HG03097 (cell line): ENCODE measurements at regions not wholly inside any gene's neighbourhood (a gene's known extent, or its start where the extent isn't known, plus 50 kb on each side); places are given as distances from the start of the nearest gene placed in this dataset.
"Not testable (repeated sequence)": the region's sequence is repeated elsewhere in the genome, so short reads cannot be mapped to it uniquely, and the experiment has no call there.

Source experiments
- ATAC-seq: cut with Tn5 transposase; IDR thresholded peaks from one replicate; pipeline ENCODE4 v1.9.1; 2021; ENCODE audit not compliant: unreplicated experiment, low FRiP score

DNA sequence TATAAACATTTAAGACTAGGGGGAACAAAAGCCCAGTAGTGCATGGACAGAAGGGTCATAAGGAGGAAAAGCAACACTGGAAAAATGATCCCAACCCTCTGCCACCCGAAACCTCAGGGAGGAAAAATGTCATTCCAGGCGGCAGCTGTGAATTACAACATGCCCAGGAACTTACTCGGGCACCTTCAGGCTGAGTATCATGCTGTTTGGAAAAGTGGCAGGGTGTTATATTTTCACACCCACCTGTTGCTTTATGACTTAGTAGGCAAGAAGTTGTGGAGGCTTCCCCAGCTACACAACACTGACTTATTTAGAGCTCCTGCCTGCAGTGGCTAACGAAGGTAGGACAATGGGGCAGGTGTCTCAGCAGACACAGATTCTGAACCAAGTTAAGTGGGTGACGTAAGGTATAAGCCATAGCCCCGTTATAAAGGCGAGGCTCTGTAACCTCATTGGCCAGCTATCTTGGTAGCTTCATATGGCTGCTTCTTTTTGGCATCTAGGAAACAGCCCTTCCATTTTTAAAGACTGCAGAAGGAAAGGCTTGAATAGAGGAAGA lies 96.1 kb upstream of the IFNG-AS1 start:
- no peak for ATAC-seq

DNA sequence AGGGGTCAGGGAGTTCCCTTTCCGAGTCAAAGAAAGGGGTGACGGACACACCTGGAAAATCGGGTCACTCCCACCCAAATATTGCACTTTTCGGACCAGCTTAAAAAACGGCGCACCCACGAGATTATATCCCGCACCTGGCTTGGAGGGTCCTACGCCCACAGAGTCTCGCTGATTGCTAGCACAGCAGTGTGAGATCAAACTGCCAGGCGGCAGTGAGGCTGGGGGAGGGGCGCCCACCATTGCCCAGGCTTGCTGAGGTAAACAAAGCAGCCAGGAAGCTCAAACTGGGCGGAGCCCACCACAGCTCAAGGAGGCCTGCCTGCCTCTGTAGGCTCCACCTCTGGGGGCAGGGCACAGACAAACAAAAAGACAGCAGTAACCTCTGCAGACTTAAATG lies 88.8 kb upstream of the IFNG-AS1 start:
- ATAC-seq = not testable (repeated sequence)

DNA sequence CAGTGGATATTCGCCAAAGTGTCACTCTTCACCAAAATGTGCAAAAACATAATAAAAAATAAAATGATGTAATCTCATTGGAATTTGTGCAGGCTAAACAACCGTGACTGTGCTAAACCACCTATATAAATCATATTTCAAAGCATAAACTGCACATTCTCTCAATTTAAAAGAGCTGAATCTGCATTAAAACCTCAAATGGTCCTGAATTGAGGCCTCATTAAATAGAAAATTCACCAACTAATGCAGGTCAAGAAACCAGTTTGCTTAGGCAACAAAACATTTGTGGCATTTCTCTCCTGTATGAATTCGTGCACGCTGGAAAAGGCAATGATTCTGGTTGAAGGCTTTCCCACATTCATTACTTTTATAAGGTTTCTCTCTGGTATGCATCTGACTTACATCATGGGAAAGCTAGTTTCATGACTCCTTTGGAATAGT lies 80.1 kb upstream of the IFNG-AS1 start:
- ATAC-seq = no peak

DNA sequence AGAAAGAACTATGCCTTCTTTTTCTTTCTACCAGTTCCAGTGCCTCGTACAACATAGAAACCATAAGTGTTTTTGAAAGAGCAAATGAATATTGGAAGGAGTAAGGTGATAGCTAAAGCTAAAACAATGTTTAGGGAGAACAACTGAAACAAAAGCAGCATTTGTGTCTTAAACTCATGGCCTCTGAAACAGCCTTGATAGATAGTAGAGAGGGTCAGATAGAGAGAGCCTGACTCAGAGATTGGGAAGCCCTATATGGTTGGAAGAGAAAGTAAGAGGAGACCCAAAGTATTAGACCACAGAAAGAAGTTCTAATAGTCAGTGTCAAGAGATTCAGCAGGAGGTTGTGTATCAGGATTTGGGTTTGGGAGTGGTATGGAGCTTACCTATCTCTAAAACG lies 79.6 kb upstream of the IFNG-AS1 start:
- ATAC-seq = no peak

DNA sequence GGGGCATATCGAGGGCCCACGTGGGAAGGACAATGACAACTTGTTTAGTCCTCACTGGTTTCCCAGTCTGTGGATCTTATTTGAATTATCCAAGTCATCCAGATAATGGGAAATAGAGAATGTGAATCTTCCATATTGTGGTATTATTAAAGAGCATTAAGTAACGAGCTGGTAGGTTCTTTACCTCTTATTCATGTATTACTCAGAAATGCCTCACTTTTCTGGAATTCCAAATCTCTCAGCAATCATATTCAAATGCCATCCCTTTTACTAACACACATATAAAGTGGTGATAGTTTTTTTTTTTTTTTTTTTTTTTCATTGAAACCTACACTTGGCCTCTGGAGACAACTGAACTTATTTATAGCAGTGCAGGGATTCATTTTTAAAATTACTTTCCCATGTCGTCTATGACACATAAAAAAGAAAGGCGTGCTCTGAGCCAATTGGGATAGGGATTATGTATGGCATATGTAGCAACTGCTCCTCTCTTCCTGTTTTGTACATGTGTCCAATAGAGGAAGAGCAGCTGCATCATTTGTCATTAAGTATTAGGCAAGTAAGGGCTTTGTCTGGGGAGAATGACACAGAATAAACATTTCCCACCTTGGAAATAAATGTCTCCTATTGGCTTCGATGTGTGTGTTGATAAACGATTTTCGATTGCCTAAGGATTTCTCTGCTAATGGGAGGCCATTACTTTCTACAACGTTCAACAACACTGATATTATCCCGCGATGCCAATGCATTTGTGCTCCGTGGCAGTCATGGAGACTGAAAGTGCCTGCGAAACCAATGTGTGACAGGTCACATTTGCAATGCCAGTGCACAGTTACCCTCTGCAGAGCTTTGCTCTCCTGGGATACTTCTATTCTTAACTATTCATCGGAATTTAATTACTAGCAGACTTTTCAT lies 78.6 kb upstream of the IFNG-AS1 start:
- no peak for ATAC-seq

DNA sequence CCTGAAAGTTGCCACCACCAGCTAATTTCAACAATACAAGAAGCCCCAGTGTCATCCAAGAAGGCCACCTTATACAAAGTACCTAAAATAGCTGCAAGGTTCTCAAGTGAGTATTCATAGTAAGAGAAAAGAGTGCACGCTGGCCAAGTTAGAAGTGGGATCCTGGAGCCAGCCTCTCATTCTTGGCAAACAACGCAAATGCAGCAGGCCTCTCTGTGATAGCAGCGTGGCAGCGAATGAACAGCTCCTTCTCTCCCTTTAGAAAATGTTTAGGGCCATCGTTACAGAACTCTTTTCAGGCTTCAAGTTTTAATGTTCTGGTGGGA lies 78.0 kb upstream of the IFNG-AS1 start:
- no peak for ATAC-seq

DNA sequence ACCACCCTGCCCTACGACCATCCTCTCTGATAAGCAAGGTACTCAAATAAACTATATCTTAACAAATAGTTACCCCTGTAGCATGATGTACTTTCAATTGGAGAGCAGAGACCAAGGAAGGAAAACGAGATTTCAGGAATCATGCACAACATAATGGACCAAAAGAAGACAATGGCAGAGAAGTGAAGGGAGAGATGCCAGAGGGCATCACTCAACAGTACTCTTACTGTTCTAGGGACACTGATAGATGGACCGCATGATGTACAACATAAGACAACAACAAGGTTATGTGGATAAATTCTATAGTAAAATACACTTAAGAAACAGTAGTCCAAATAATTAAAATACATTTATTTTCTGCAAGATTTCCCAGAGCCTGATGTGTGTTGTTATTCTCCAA lies 77.5 kb upstream of the IFNG-AS1 start:
- ATAC-seq = no peak

DNA sequence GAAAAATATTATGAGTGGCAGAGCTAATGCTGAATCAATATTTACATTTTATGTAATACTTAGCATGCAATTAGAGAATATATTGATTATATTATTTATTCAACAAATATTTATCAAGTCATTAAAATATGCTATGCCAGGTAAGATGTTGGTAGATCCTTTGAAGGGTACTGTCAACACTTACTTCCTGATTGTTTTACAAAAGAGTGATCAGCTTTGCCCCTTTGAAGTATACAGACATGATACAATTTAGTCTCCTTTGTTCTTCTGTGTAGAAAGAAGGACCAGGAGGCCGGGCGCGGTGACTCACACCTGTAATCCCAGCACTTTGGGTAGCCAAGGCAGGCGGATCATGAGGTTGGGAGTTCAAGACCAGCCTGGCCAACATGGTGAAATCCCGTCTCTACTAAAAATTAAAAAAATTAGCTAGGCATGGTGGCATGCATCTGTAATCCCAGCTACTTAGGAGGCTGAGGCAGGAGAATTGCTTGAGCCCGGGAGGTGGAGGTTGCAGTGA lies 73.9 kb upstream of the IFNG-AS1 start:
- no peak for ATAC-seq

DNA sequence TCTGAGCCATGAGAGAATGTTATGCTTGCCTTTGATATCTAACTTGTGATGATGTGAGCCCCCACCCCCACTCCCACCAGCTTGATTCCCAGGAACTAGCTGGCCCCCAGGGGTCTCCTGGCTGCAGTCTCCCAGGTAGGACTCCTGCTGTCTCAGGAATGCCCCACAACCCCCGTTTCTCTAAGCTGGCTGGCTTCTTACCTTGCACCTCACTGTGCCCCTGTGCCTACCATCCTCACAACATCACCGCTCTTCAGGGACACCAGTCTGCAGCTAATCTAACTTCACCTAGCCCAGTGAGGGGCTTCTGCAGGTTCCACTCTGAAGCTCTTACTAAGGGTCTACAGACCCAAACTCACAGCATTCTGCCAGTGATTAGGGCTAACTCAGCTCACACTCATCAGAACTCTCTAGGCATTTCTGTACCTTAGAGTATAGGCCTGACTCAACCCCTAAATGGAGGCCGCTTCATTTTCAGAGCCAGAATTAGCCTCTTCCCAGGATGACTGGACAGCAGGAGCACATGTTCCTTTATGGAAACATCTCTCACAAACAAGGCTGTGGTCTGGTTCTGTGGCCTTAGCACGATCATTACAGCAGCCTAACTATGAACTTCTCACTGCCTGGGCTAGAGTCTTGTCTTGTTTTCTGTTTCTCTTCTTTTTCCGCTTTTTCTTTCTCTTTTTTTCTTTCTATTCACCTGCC lies 72.8 kb upstream of the IFNG-AS1 start:
- ATAC-seq = no peak

DNA sequence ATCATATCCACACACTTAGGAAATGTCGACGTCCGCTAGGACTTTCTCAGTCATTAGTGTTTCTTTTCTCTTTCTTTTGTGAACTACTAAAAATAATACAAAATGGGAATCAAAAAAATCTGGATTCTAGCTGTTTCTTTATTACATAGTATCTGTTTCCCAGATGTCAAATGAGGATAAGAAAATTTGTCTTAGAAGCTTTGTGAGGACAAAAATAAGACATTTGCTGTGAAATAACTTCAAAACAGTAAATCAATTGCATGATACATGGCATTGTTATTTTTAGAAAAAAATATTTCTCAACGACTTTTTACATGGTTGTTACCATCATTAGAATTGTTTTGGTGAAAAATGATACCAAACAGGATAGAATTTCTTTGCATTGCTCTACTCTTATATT lies 71.4 kb upstream of the IFNG-AS1 start:
- no peak for ATAC-seq

DNA sequence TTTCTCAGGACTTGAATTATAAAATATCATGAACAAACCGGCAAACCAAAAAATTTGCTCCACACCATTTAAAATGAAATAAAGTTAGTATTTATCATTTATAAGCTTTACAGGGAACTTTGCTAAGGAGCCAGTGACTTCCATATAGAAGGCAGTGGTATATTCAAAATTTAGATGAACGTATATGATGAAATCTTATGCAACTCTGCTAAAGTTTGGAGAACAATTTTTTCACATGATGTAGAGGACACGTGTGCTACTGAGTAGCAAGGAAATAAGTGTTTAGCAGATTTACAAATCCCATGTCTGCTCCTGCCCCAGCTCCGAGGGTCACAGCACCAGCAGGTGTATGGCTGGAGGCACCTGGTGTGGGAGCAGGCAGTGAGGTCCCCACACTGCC lies 70.8 kb upstream of the IFNG-AS1 start:
- no peak for ATAC-seq

DNA sequence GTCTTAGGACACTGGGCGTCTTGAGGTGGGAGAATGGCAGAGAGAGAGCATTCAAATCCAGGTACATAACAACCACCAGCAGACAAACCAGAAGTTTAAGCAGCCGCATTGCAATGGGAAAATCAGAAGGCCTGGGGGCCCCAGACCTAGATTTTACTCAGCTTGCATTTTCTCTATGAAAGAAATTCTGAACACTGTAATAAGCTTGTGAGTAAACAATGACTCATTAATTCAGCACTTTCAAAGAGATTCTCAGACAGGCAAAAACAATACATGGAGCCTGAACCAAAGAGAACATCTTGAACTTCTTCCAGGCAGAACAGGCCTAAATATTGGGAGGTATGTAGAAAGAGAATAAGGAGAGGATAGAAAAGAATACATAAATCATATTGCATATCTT lies 69.8 kb upstream of the IFNG-AS1 start:
- ATAC-seq = no peak

DNA sequence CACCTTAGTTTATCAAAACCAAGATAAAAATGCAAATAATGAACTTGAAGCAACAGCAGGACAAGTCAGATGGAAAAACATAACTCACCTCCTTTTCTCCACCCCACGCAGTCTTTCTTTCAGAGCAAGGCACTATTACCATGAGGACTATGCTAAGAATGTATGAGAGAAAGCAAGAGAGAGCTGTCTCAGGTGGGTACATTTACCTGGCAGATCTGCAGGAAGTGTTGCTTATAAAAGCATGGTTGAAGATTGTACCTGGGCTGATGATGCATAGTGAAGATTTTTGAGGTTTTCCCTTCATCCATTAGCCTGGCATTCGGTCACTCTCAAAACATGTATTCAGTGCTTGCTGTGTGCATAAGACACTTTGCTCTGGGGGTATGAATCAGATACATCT lies 68.8 kb upstream of the IFNG-AS1 start:
- no peak for ATAC-seq

DNA sequence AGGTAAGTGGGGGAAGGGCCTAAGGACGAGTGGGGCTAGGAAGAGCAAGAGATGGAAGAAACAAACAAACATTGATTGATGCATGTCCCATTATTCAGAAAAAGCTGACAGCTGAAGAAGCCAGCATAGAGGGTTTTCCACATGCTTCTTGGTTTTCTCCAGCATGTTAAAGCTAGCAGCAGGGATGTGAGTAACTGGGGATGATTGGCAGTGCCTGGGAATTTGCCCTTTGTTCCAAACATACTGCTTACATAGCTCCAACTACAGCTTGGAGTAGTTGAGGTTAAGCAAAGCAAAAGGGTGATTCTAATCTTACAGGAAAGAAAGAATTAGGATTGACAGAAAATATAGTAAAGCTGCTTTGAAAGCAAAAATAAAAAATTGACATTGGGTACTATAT lies 68.0 kb upstream of the IFNG-AS1 start:
- no peak for ATAC-seq

DNA sequence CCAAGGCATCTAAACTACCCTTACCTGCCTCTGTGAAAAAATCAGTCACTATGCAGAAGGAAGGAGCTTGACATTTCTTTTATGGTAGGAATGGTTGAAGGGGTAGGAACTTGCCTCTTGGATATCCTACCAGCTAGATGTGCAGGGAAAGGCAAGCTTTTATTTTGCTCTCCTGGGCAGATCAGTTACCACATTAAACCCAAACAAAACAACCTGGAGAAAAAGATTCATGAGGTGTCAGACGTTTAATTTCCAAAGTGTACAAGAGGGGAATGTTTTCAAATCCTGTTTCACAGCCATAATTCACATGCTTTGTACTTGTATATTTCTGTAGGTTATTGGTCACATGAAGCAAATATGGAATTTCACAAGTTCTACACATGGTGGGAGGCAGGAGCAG lies 67.0 kb upstream of the IFNG-AS1 start:
- ATAC-seq = no peak

DNA sequence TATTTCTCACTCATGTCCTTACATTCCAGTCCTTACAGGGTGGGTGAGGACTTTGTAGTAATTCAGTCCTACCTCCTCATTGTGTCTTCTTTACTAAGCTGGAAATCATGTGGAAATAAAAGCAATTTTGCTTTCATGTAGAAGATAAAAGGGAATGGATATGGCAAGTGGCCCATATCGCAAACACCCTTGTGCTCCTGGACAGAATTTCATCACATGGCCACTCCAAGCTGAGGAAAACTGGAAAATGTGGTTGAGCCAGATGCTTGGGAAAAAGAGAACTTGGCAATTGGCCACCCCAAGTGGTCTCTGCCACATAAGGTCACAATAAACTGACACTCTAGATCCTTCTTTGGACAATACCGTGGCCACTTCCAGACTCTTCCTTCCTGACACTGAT lies 64.2 kb upstream of the IFNG-AS1 start:
- ATAC-seq = no peak

DNA sequence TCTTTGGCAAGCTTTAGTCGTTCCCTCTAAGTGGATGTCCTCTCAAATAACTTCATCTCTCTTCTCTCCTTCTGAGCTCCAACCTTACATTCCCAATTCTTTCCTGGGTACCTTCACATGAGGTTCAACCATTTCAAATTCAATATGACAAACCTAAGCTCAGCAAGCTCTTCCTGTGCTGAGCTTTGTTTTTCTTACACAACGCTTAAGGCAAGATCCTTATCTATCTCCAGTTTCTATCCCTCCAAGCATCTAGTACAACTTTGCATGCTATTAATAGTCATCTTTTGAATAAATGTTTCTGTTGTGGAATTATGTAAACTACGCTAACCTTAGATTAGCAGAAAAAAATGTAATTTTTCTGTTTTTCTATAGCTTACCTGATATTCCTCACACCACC lies 63.7 kb upstream of the IFNG-AS1 start:
- ATAC-seq = no peak

DNA sequence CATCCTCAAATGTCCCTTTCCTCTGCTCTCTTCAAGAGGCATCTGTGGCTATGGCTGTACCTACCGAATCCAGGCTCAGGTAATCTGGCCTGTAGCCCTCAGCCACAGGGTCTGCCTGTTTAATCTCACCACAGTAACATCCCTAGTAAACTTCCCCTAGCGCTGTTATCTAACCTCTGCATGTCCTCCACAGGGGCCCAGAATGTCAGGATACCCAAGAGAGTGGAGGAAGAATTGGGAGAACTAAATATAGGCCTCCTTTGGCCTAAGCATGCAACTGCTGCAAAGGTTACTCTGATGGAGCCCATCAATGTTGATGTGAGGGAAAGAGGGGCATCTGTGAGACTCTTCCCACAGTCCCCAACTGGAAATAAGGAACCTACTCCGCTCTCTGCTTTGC lies 63.2 kb upstream of the IFNG-AS1 start:
- no peak for ATAC-seq

DNA sequence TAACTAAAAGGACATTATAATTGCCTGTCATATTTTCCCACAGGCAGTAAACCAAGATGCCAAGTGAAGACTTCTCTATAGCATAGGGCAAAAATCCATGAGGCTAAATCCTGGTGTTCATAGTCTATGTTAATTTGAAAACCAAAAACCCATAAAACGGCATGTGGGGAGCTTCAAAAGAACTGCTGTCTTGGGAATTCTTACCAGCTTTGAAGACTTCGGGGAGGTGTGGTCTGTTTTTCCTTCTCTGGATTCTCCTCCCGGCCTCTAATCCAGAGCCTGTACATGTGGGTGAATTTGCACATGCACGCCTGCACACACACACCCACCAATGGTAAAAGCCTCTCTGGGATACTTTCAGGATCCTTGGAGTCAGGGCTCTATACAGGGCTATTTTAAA lies 61.9 kb upstream of the IFNG-AS1 start:
- ATAC-seq = no peak

DNA sequence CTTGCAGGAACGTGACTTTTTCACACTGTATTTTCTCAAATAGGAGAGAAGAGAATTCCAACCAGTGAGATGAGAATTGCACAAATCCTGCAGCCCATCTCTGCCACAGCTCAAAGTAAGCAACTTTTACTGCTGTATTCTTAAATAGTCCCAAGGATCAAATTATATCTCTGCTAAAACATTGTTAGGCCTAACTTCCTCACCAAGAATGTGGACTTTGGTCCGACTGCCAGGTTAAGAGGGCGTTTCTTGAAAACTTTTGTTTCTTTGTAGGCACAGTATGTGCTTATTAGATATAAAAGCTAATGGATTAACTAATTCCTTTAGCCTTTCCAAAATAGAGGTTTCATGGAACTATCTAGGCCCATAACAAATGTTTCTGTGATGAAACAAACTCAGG lies 61.4 kb upstream of the IFNG-AS1 start:
- ATAC-seq = no peak

DNA sequence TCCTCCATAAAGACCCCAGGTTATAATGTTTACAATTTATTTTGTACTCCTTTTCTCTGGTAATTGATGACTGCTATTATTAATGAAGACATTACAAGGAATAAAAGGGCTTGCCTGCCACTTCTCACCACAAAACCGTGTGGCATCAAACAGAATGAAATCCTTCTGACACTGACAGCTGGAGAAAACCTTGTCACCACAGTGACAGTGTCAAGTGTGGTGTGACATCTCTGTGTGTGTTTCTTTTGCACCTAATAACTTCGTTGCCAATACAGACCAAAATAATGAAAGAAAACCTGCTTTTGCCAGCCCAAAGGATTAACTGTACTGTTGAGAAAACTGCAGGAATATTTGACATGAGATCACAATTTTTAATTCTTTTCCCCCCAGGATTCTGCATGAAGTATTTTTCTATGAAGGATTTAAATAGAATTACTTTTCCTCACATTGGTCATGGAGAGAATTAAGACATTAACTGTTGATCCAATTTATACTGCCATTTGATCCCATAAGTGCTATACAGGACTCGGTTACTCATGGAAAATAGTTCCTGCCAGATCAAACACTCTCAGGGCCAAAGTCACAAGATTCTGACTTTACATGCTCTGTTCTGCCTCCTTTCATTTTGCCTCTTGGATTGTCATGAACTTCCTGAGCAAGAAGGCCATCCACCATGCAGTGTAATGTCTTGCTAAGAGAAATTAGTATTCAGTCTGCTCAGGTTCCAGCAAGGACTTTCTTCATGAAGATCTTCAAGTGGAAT lies 60.4 kb upstream of the IFNG-AS1 start:
- no peak for ATAC-seq
